ENCODE measurements at regions not wholly inside any gene's neighbourhood (a gene's known extent, or its start where the extent isn't known, plus 50 kb on each side); places are given as distances from the start of the nearest gene placed in this dataset.
"Not testable (repeated sequence)": the region's sequence is repeated elsewhere in the genome, so short reads cannot be mapped to it uniquely, and the experiment has no call there.

GRCh38 chrX:10990976-10991375, 120.2 kb upstream of the HCCS start:
- Histone ChIP-seq H3K27ac (no peak overlapping the region), H3K4me1 (replicated peaks in 1 of 2) (no peaks in the 10 kb centered on the region), H3K4me3 (no peak overlapping the region)
- in situ Hi-C loops (cut with MboI; ENCODE audit: low pct_unique_long_range_greater_than_20kb in 2 of 9, low sequenced_read_pairs in 9 of 9, unreplicated experiment in 9 of 9), result no loop called here
- no peak for ATAC-seq (replicated peaks in 6 of 8)
- 34 to 100% (median 66%) methylated on average over 2 to 4 of the region's 4 CpGs; no CpG with 5 or more reads in 6 of the 10 experiments for WGBS, 10 experiments

- no peaks in the 10 kb centered on the region for H3K4me1 ChIP-seq (replicated peaks in 1 of 2)
- H3K27ac ChIP-seq, result no peak overlapping the region
- in situ Hi-C loops (cut with MboI; ENCODE audit: low pct_unique_long_range_greater_than_20kb in 2 of 9, low sequenced_read_pairs in 9 of 9, unreplicated experiment in 9 of 9), result no loop called here
- H3K4me3 ChIP-seq, result no peak overlapping the region
- no peak for ATAC-seq (replicated peaks in 6 of 8)
- 11 to 80% (median 33%) methylated on average over 1 of the region's 1 CpG; no CpG with 5 or more reads in 7 of the 10 experiments for WGBS, 10 experiments
These were observed 119.0 kb upstream of the HCCS start for GRCh38 chrX:10992110-10992509.

GRCh38 chrX:11007076-11007475, 104.1 kb upstream of the HCCS start:
- in situ Hi-C loops (cut with MboI; ENCODE audit: low pct_unique_long_range_greater_than_20kb in 2 of 9, low sequenced_read_pairs in 9 of 9, unreplicated experiment in 9 of 9); ATAC-seq (replicated peaks in 6 of 8); H3K27ac ChIP-seq; H3K4me1 ChIP-seq (replicated peaks in 1 of 2); H3K4me3 ChIP-seq: not testable (repeated sequence)
- WGBS, 10 experiments, result 83% methylated on average over 1 of the region's 9 CpGs; no CpG with 5 or more reads in 9 of the 10 experiments

GRCh38 chrX:11010476-11010875, 100.7 kb upstream of the HCCS start:
- H3K4me3 ChIP-seq, result no peak overlapping the region
- no peak overlapping the region for H3K27ac ChIP-seq
- 40 to 100% (median 100%) methylated on average over 1 of the region's 1 CpG; no CpG with 5 or more reads in 6 of the 10 experiments for WGBS, 10 experiments
- H3K4me1 ChIP-seq (replicated peaks in 1 of 2), result no peaks in the 10 kb centered on the region
- ATAC-seq (replicated peaks in 6 of 8), result no peak
- in situ Hi-C loops (cut with MboI; ENCODE audit: low pct_unique_long_range_greater_than_20kb in 2 of 9, low sequenced_read_pairs in 9 of 9, unreplicated experiment in 9 of 9), result no loop called here

GRCh38 chrX:11016728-11017127, 94.4 kb upstream of the HCCS start:
- ATAC-seq (replicated peaks in 6 of 8), result no peak
- Histone ChIP-seq H3K27ac (no peak overlapping the region), H3K4me1 (replicated peaks in 1 of 2) (no peaks in the 10 kb centered on the region), H3K4me3 (no peak overlapping the region)
- in situ Hi-C loops (cut with MboI; ENCODE audit: low pct_unique_long_range_greater_than_20kb in 2 of 9, low sequenced_read_pairs in 9 of 9, unreplicated experiment in 9 of 9), result no loop called here
- 0 to 75% (median 33%) methylated on average over 1 of the region's 1 CpG; no CpG with 5 or more reads in 6 of the 10 experiments for WGBS, 10 experiments

- H3K4me3 ChIP-seq; H3K27ac ChIP-seq; in situ Hi-C loops (cut with MboI; ENCODE audit: low pct_unique_long_range_greater_than_20kb in 2 of 9, low sequenced_read_pairs in 9 of 9, unreplicated experiment in 9 of 9); H3K4me1 ChIP-seq (replicated peaks in 1 of 2); ATAC-seq (replicated peaks in 6 of 8): not testable (repeated sequence)
These were observed 88.5 kb upstream of the HCCS start for GRCh38 chrX:11022588-11022987.

GRCh38 chrX:11039926-11040325, 71.2 kb upstream of the HCCS start:
- in situ Hi-C loops (cut with MboI; ENCODE audit: low pct_unique_long_range_greater_than_20kb in 2 of 9, low sequenced_read_pairs in 9 of 9, unreplicated experiment in 9 of 9), result loop anchor here in 1 of 9 experiments (25.0 kb wide), 1 partner anchor 103 kb away; no protein-coding TSS in a partner anchor
- no peak overlapping the region for H3K27ac ChIP-seq
- no peak overlapping the region for H3K4me3 ChIP-seq
- no peak for ATAC-seq (replicated peaks in 6 of 8)
- 14 to 100% (median 100%) methylated on average over 1 of the region's 1 CpG; no CpG with 5 or more reads in 2 of the 10 experiments for WGBS, 10 experiments
- H3K4me1 ChIP-seq (replicated peaks in 1 of 2), result no peaks in the 10 kb centered on the region

- no peak for ATAC-seq (replicated peaks in 6 of 8)
- Histone ChIP-seq H3K27ac (no peak overlapping the region), H3K4me1 (replicated peaks in 1 of 2) (no peaks in the 10 kb centered on the region), H3K4me3 (no peak overlapping the region)
- WGBS, 10 experiments, result 20 to 83% methylated on average over 1 of the region's 1 CpG; no CpG with 5 or more reads in 8 of the 10 experiments
- in situ Hi-C loops (cut with MboI; ENCODE audit: low pct_unique_long_range_greater_than_20kb in 2 of 9, low sequenced_read_pairs in 9 of 9, unreplicated experiment in 9 of 9), result loop anchor here in 1 of 9 experiments (25.0 kb wide), 1 partner anchor 103 kb away; no protein-coding TSS in a partner anchor
These were observed 70.7 kb upstream of the HCCS start for GRCh38 chrX:11040405-11040804.

GRCh38 chrX:11040996-11041395, 70.1 kb upstream of the HCCS start:
- H3K4me3 ChIP-seq, result no peak overlapping the region
- WGBS, 10 experiments, result 44% methylated on average over 2 of the region's 2 CpGs; no CpG with 5 or more reads in 9 of the 10 experiments
- ATAC-seq (replicated peaks in 6 of 8), result no peak
- no peaks in the 10 kb centered on the region for H3K4me1 ChIP-seq (replicated peaks in 1 of 2)
- H3K27ac ChIP-seq, result no peak overlapping the region
- in situ Hi-C loops (cut with MboI; ENCODE audit: low pct_unique_long_range_greater_than_20kb in 2 of 9, low sequenced_read_pairs in 9 of 9, unreplicated experiment in 9 of 9), result loop anchor here in 1 of 9 experiments (25.0 kb wide), 1 partner anchor 104 kb away; no protein-coding TSS in a partner anchor

- Histone ChIP-seq H3K4me1 (replicated peaks in 1 of 2) (no peaks in the 10 kb centered on the region), H3K27ac (no peak overlapping the region), H3K4me3 (no peak overlapping the region)
- in situ Hi-C loops (cut with MboI; ENCODE audit: low pct_unique_long_range_greater_than_20kb in 2 of 9, low sequenced_read_pairs in 9 of 9, unreplicated experiment in 9 of 9), result no loop called here
- no CpG with 5 or more reads among the region's 2 CpGs for WGBS, 10 experiments
- peak in 3 of 8 experiments; percentile 59 to 90 (median 83) for ATAC-seq (replicated peaks in 6 of 8)
These were observed 61.1 kb upstream of the HCCS start for GRCh38 chrX:11050013-11050412.

GRCh38 chrX:11053351-11053750, 57.8 kb upstream of the HCCS start:
- Histone ChIP-seq H3K4me1 (replicated peaks in 1 of 2) (no peaks in the 10 kb centered on the region), H3K4me3 (no peak overlapping the region), H3K27ac (no peak overlapping the region)
- no peak for ATAC-seq (replicated peaks in 6 of 8)
- in situ Hi-C loops (cut with MboI; ENCODE audit: low pct_unique_long_range_greater_than_20kb in 2 of 9, low sequenced_read_pairs in 9 of 9, unreplicated experiment in 9 of 9), result no loop called here

- in situ Hi-C loops (cut with MboI; ENCODE audit: low pct_unique_long_range_greater_than_20kb in 2 of 9, low sequenced_read_pairs in 9 of 9, unreplicated experiment in 9 of 9), result no loop called here
- WGBS, 10 experiments, result 13 to 44% (median 36%) methylated on average over 1 to 2 of the region's 2 CpGs; no CpG with 5 or more reads in 7 of the 10 experiments
- no peak overlapping the region for H3K27ac ChIP-seq
These were observed 54.6 kb upstream of the HCCS start for GRCh38 chrX:11056322-11057176.

GRCh38 chrX:11059933-11060332, 51.2 kb upstream of the HCCS start:
- in situ Hi-C loops (cut with MboI; ENCODE audit: low pct_unique_long_range_greater_than_20kb in 2 of 9, low sequenced_read_pairs in 9 of 9, unreplicated experiment in 9 of 9), result no loop called here
- ATAC-seq (replicated peaks in 6 of 8), result no peak
- H3K4me1 ChIP-seq (replicated peaks in 1 of 2), result no peaks in the 10 kb centered on the region
- no peak overlapping the region for H3K4me3 ChIP-seq
- H3K27ac ChIP-seq, result no peak overlapping the region
- WGBS, 10 experiments, result 0 to 83% (median 26%) methylated on average over 1 to 2 of the region's 2 CpGs; no CpG with 5 or more reads in 6 of the 10 experiments

More at GRCh38 chrX:11056322-11057176, 54.6 kb upstream of the HCCS start:
- H3K4me3 ChIP-seq, result no peak overlapping the region
- ATAC-seq (replicated peaks in 6 of 8), result peak in 3 of 8 experiments; percentile 80 to 87 (median 86)
- no peaks in the 10 kb centered on the region for H3K4me1 ChIP-seq (replicated peaks in 1 of 2)
